ENCODE measurements at regions not wholly inside any gene's neighbourhood (a gene's known extent, or its start where the extent isn't known, plus 50 kb on each side); places are given as distances from the start of the nearest gene placed in this dataset.

GRCh38 chr2:3121601-3122000 lies 256.0 kb downstream of the EIPR1 start:
- no peak for TF ChIP-seq CTCF (IDR thresholded peaks at IDR 0.05 in 8 of 11, conservative IDR thresholded peaks at IDR 0.05 in 3 of 11)
- no peak for TF ChIP-seq POLR2A (IDR thresholded peaks at IDR 0.05)

Measured in spleen (tissue), 7 donors.